Neural progenitor cell (in vitro differentiated cells): ENCODE measurements at regions not wholly inside any gene's neighbourhood (a gene's known extent, or its start where the extent isn't known, plus 50 kb on each side); places are given as distances from the start of the nearest gene placed in this dataset.

Experiments used
- DNase-seq: peaks from one replicate; pipeline ENCODE4 v3.0.0-alpha.2; 2016; ENCODE audit warnings: low spot score
- H2AFZ ChIP-seq: fragments of 200-600 bp; sonication (generic); replicated peaks from 2 replicates; pipeline ENCODE4 v1.6.1; 2016; ENCODE audit warnings: antibody characterized with exemption
- H3F3A ChIP-seq: fragments of 200-600 bp; sonication (generic); 2 replicates; pipeline ENCODE4 v1.6.1; 2016; ENCODE audit warnings: antibody characterized with exemption, low read depth
- H3K27ac ChIP-seq: fragments of 200-600 bp; sonication (generic); 2 replicates; pipeline ENCODE4 v1.5.1; 2016; ENCODE audit warnings: mild to moderate bottlenecking
- H3K27me3 ChIP-seq: fragments of 200-600 bp; sonication (generic); 2 replicates; pipeline ENCODE4 v1.6.1; 2016; ENCODE audit warnings: mild to moderate bottlenecking, moderate library complexity
- H3K36me3 ChIP-seq: fragments of 200-600 bp; sonication (generic); 2 replicates; pipeline ENCODE4 v1.5.1; 2016
- H3K4me1 ChIP-seq: fragments of 200-600 bp; sonication (generic); 2 replicates; pipeline ENCODE4 v1.6.1; 2016; ENCODE audit warnings: mixed run types
- H3K4me2 ChIP-seq: fragments of 200-600 bp; sonication (generic); 2 replicates; pipeline ENCODE4 v1.6.1; 2016
- H3K4me3 ChIP-seq: fragments of 200-600 bp; sonication (generic); 2 replicates; pipeline ENCODE4 v1.5.1; 2016
- H3K79me2 ChIP-seq: fragments of 200-600 bp; sonication (generic); 2 replicates; pipeline ENCODE4 v1.6.1; 2016; ENCODE audit warnings: low read depth
- H3K9ac ChIP-seq: fragments of 200-600 bp; sonication (generic); 2 replicates; pipeline ENCODE4 v1.6.1; 2016
- H3K9me3 ChIP-seq: fragments of 200-600 bp; sonication (generic); 2 replicates; pipeline ENCODE4 v1.5.1; 2016; ENCODE audit warnings: low read depth
- H4K20me1 ChIP-seq: fragments of 200-600 bp; sonication (generic); 2 replicates; pipeline ENCODE4 v1.6.1; 2016; ENCODE audit warnings: low read depth
- H3K27ac Mint-ChIP-seq: 3 replicates; pipeline ENCODE4 v1.8.0; 2021; ENCODE audit warnings: mixed read lengths
- H3K27me3 Mint-ChIP-seq: 2 replicates; pipeline ENCODE4 v1.8.0; 2022; ENCODE audit warnings: low read depth, mild to moderate bottlenecking, inconsistent platforms, moderate library complexity, mixed read lengths; ENCODE audit not compliant: insufficient read depth
- H3K36me3 Mint-ChIP-seq: 3 replicates; pipeline ENCODE4 v1.8.0; 2021; ENCODE audit warnings: mixed read lengths
- H3K4me1 Mint-ChIP-seq: 3 replicates; pipeline ENCODE4 v1.8.0; 2021; ENCODE audit warnings: mixed read lengths
- H3K4me3 Mint-ChIP-seq: 3 replicates; pipeline ENCODE4 v1.8.0; 2021; ENCODE audit warnings: mild to moderate bottlenecking, moderate library complexity, mixed read lengths
- H3K9me3 Mint-ChIP-seq: 3 replicates; pipeline ENCODE4 v1.8.0; 2020; ENCODE audit warnings: mixed read lengths
- CTCF ChIP-seq: fragments of 200-600 bp; sonication (generic); IDR thresholded peaks from 2 replicates; pipeline ENCODE4 v1.5.1; 2017; ENCODE audit warnings: antibody characterized with exemption, mild to moderate bottlenecking
- EZH2 ChIP-seq: fragments of 200-600 bp; sonication (generic); IDR thresholded peaks from 2 replicates; pipeline ENCODE4 v1.6.1; 2017; ENCODE audit warnings: antibody characterized with exemption, mild to moderate bottlenecking, moderate library complexity
- EZH2phosphoT487 ChIP-seq: fragments of 200-600 bp; sonication (generic); IDR thresholded peaks from 2 replicates; pipeline ENCODE4 v1.6.1; 2017; ENCODE audit warnings: antibody characterized with exemption

- H3K9ac ChIP-seq: no peak overlapping the region
- H3K9me3 Mint-ChIP-seq: peaks cover 4% of the 10 kb centered on the region
- H3K27me3 ChIP-seq: no peaks in the 10 kb centered on the region
- H3K4me2 ChIP-seq: no peak overlapping the region
- no peaks in the 10 kb centered on the region for H3K4me1 ChIP-seq
- H3K79me2 ChIP-seq: no peaks in the 10 kb centered on the region
- H3F3A ChIP-seq: no peaks in the 10 kb centered on the region
- no peaks in the 10 kb centered on the region for H3K36me3 ChIP-seq
- H3K9me3 ChIP-seq: no peaks in the 10 kb centered on the region
- no peak for DNase-seq
- H3K27me3 Mint-ChIP-seq: peaks cover 5% of the 10 kb centered on the region
- no peaks in the 10 kb centered on the region for H3K36me3 Mint-ChIP-seq
- TF ChIP-seq CTCF (no peak), EZH2phosphoT487 (no peak), EZH2 (no peak)
- no peak overlapping the region for H3K27ac ChIP-seq
- H2AFZ ChIP-seq: no peak overlapping the region
- no peak overlapping the region for H3K27ac Mint-ChIP-seq
- no peak overlapping the region for H3K4me3 ChIP-seq
- no peaks in the 10 kb centered on the region for H3K4me1 Mint-ChIP-seq
- no peak overlapping the region for H3K4me3 Mint-ChIP-seq
- H4K20me1 ChIP-seq: no peaks in the 10 kb centered on the region
Observed at GRCh38 chr12:91918431-91918830, 227.2 kb downstream of the BTG1 start.

GRCh38 chr12:91914701-91915100 is 230.9 kb downstream of the BTG1 start:
- Histone ChIP-seq H3K4me1 (peaks cover 17% of the 10 kb centered on the region), H3K79me2 (no peaks in the 10 kb centered on the region), H2AFZ (no peak overlapping the region), H4K20me1 (no peaks in the 10 kb centered on the region), H3K9ac (no peak overlapping the region), H3K4me3 (no peak overlapping the region), H3K27me3 (no peaks in the 10 kb centered on the region), H3K4me2 (no peak overlapping the region), H3K36me3 (no peaks in the 10 kb centered on the region), H3F3A (no peaks in the 10 kb centered on the region), H3K9me3 (no peaks in the 10 kb centered on the region), H3K27ac (no peak overlapping the region)
- Mint-ChIP-seq H3K4me1 (peaks cover 14% of the 10 kb centered on the region), H3K27ac (no peak overlapping the region), H3K4me3 (no peak overlapping the region), H3K36me3 (no peaks in the 10 kb centered on the region), H3K9me3 (no peaks in the 10 kb centered on the region), H3K27me3 (peaks cover 2% of the 10 kb centered on the region)
- TF ChIP-seq EZH2phosphoT487 (no peak), EZH2 (no peak), CTCF (no peak)
- no peak for DNase-seq

GRCh38 chr12:91913651-91914050 is 232.0 kb downstream of the BTG1 start:
- H3K9me3 ChIP-seq: no peaks in the 10 kb centered on the region
- no peaks in the 10 kb centered on the region for H3K27me3 ChIP-seq
- Mint-ChIP-seq H3K27me3 (peaks cover 2% of the 10 kb centered on the region), H3K4me1 (peaks cover 14% of the 10 kb centered on the region), H3K4me3 (no peak overlapping the region), H3K36me3 (no peaks in the 10 kb centered on the region), H3K27ac (no peak overlapping the region), H3K9me3 (no peaks in the 10 kb centered on the region)
- H3K4me3 ChIP-seq: no peak overlapping the region
- peaks cover 17% of the 10 kb centered on the region for H3K4me1 ChIP-seq
- H3K36me3 ChIP-seq: no peaks in the 10 kb centered on the region
- H3K27ac ChIP-seq: no peak overlapping the region
- H4K20me1 ChIP-seq: no peaks in the 10 kb centered on the region
- no peak overlapping the region for H3K4me2 ChIP-seq
- H2AFZ ChIP-seq: no peak overlapping the region
- H3K9ac ChIP-seq: no peak overlapping the region
- DNase-seq: no peak
- no peak for TF ChIP-seq EZH2phosphoT487
- no peak for TF ChIP-seq EZH2
- TF ChIP-seq CTCF: no peak
- no peaks in the 10 kb centered on the region for H3F3A ChIP-seq
- no peaks in the 10 kb centered on the region for H3K79me2 ChIP-seq

- TF ChIP-seq EZH2phosphoT487 (no peak), CTCF (no peak), EZH2 (no peak)
- Histone ChIP-seq H3K27ac (no peak overlapping the region), H2AFZ (no peak overlapping the region)
Observed at GRCh38 chr12:91913124-91913523, 232.5 kb downstream of the BTG1 start.

More at GRCh38 chr12:91913124-91913523, 232.5 kb downstream of the BTG1 start:
- H3K4me3 Mint-ChIP-seq: no peak overlapping the region
- H3K4me1 ChIP-seq: peaks cover 17% of the 10 kb centered on the region
- no peaks in the 10 kb centered on the region for H3F3A ChIP-seq
- no peaks in the 10 kb centered on the region for H3K9me3 Mint-ChIP-seq
- no peak overlapping the region for H3K9ac ChIP-seq
- no peak overlapping the region for H3K27ac Mint-ChIP-seq
- DNase-seq: no peak
- H3K27me3 ChIP-seq: no peaks in the 10 kb centered on the region
- no peaks in the 10 kb centered on the region for H3K36me3 ChIP-seq
- no peaks in the 10 kb centered on the region for H3K9me3 ChIP-seq
- peaks cover 14% of the 10 kb centered on the region for H3K4me1 Mint-ChIP-seq
- H3K27me3 Mint-ChIP-seq: peaks cover 2% of the 10 kb centered on the region
- no peaks in the 10 kb centered on the region for H4K20me1 ChIP-seq
- H3K79me2 ChIP-seq: no peaks in the 10 kb centered on the region
- H3K4me2 ChIP-seq: no peak overlapping the region
- H3K4me3 ChIP-seq: no peak overlapping the region
- no peaks in the 10 kb centered on the region for H3K36me3 Mint-ChIP-seq
